ENCODE measurements at regions not wholly inside any gene's neighbourhood (a gene's known extent, or its start where the extent isn't known, plus 50 kb on each side); places are given as distances from the start of the nearest gene placed in this dataset.

GRCh38 chr15:38128341-38128781 lies 124.3 kb upstream of the SPRED1 start:
- H3K4me3 ChIP-seq (ENCODE audit: low read depth, low read length): no peak overlapping the region
- DNase-seq (ENCODE audit: low read depth): no peak
- TF ChIP-seq MYC (IDR thresholded peaks at IDR 0.05; ENCODE audit: low read depth, low read length) (no peak), CTCF (IDR thresholded peaks at IDR 0.05; ENCODE audit: low read depth, low read length) (no peak)

GRCh38 chr15:38128921-38129320 lies 123.7 kb upstream of the SPRED1 start:
- no peak for DNase-seq (ENCODE audit: low read depth)
- H3K4me3 ChIP-seq (ENCODE audit: low read depth, low read length): no peak overlapping the region
- no peak for TF ChIP-seq CTCF (IDR thresholded peaks at IDR 0.05; ENCODE audit: low read depth, low read length)
- TF ChIP-seq, protein P1, sequence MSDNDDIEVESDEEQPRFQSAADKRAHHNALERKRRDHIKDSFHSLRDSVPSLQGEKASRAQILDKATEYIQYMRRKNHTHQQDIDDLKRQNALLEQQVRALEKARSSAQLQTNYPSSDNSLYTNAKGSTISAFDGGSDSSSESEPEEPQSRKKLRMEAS (IDR thresholded peaks at IDR 0.05; ENCODE audit: low read depth, low read length): no peak
- TF ChIP-seq MYC (IDR thresholded peaks at IDR 0.05; ENCODE audit: low read depth, low read length): no peak
- no peak for TF ChIP-seq POLR2A (IDR thresholded peaks at IDR 0.05; ENCODE audit: extremely low read depth, insufficient read length)

DNA sequence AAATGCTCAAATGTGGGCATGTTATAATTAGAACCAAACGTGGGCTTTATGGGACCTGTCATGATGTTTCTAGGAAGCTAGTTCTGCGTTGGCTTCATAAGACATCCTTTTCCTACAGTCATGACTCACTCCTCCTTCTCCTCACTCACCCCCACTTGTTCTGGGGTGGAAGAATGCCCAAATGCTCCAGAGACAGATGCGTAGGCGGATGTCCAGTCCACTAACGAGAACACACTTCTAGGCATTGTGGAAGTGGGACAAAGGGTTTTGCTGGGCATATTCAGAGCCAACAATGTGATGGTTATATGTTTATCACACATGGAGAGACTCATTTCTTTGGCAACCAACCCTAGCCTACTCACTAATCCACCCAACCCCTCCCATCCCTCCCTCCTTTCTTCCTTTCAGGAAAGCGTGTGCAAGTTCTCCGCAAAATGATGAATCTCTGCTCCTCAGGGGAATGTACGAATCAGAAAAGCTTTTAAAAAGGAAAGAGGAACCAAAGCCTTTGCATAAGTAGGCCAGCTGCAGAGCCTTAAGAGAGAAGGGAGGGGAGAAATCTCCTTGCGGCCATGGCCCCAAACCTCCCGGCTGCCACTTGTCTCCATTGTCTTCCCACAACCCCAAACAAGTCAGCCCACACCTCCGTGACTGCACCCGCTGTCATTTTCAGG lies 123.0 kb upstream of the SPRED1 start:
- DNase-seq (ENCODE audit: low read depth): peak; percentile 76
- H3K4me3 ChIP-seq (ENCODE audit: low read depth, low read length): no peak overlapping the region
- TF ChIP-seq CTCF (IDR thresholded peaks at IDR 0.05; ENCODE audit: low read depth, low read length) (no peak), MYC (IDR thresholded peaks at IDR 0.05; ENCODE audit: low read depth, low read length) (no peak), POLR2A (IDR thresholded peaks at IDR 0.05; ENCODE audit: extremely low read depth, insufficient read length) (no peak)
- TF ChIP-seq, protein P1 (IDR thresholded peaks at IDR 0.05; ENCODE audit: low read depth, low read length): no peak

DNA sequence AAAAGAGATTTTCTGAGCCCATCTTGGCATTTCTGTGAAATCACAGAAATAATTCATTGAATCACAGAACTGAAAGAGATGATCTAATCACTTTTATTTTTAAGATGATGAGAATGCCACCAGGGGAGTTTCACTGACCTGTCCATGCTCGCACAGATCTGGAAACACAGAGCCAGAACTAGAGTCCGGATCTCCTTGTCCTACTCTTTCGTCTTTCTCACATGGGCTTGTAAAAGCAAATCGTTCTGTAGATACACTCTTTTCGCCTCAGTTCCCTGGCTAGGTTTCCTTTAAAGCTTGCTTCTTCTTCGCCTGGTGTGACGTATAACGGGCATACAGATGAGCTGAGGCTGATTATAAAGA lies 122.5 kb upstream of the SPRED1 start:
- H3K4me3 ChIP-seq (ENCODE audit: low read depth, low read length): no peak overlapping the region
- TF ChIP-seq MYC (IDR thresholded peaks at IDR 0.05; ENCODE audit: low read depth, low read length) (no peak), POLR2A (IDR thresholded peaks at IDR 0.05; ENCODE audit: extremely low read depth, insufficient read length) (no peak), CTCF (IDR thresholded peaks at IDR 0.05; ENCODE audit: low read depth, low read length) (no peak)
- TF ChIP-seq, protein P1 (IDR thresholded peaks at IDR 0.05; ENCODE audit: low read depth, low read length): no peak

DNA sequence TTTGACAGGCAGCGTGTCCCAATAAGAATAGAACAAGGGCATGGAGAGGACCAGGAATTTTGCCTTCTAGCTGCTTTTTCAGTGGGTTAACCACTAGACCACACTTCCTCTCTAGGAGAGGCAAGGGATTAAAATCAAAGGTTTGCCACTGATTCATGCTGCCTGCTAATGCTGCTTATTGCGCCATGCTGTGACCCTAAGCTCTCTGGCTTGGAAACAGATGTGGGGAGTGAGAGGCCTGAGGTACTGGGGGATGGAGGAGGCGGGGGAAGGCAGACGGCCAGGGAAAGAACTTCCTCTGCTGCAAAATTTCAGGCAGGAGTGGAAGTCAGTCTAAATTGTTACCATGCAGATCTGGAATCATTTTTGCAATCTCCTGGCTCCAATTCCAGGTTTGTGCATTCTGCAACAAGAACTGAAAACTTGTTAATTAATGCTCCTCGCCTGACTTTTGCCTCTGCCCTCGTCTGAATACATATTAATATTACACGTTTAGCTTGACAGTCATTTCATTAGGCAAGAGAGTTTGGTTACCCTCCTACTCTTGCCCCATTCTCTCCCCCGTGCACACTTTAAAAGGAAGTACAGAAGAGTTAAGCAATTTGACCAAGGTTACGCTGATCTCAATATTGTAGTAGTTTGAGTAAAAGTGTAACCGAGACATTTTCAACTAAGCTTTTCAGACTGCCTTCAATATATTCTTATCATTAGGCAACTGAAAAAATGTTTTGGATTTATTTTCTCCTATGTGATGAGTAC lies 121.7 kb upstream of the SPRED1 start:
- DNase-seq (ENCODE audit: low read depth): peak; percentile 92
- TF ChIP-seq MYC (IDR thresholded peaks at IDR 0.05; ENCODE audit: low read depth, low read length): 0 out of 2 replicates have a peak, but pooled peaks have one; percentile 61
- TF ChIP-seq, protein P1 (IDR thresholded peaks at IDR 0.05; ENCODE audit: low read depth, low read length): peak; percentile 64
- TF ChIP-seq POLR2A (IDR thresholded peaks at IDR 0.05; ENCODE audit: extremely low read depth, insufficient read length): no peak
- no peak for TF ChIP-seq CTCF (IDR thresholded peaks at IDR 0.05; ENCODE audit: low read depth, low read length)
- no peak overlapping the region for H3K4me3 ChIP-seq (ENCODE audit: low read depth, low read length)

More for the DNA sequence above, 122.5 kb upstream of the SPRED1 start:
- DNase-seq (ENCODE audit: low read depth): no peak

All from NB4 (cell line).